Left colon (tissue), 2 donors: ENCODE measurements at regions not wholly inside any gene's neighbourhood (a gene's known extent, or its start where the extent isn't known, plus 50 kb on each side); places are given as distances from the start of the nearest gene placed in this dataset.
"Not testable (repeated sequence)": the region's sequence is repeated elsewhere in the genome, so short reads cannot be mapped to it uniquely, and the experiment has no call there.

ENCODE experiments used
- ATAC-seq: fragments of 200-7000 bp; cut with Tn5 transposase; one replicate; pipeline ENCODE4 v1.9.1; 2020; ENCODE audit warnings: mild to moderate bottlenecking, moderate library complexity
- DNase-seq, 2 donors: peaks; one replicate each; pipeline ENCODE4 v3.0.0-alpha.2; 2020
- intact Hi-C, 2 donors: fragments of 100-400 bp; cut with DNase I in 1 of 2; cut with micrococcal nuclease in 1 of 2; formaldehyde crosslinking; loops; one replicate each; pipeline versions ENCODE4 v1.11.2 to v1.14.0; 2022; cut with DNase I, micrococcal nuclease
- donor health status: DM: no; HTN: no; CAD: no.
- donor health status: DM: yes; HTN: yes; CAD: no.

- intact Hi-C loops: no loop called here
- DNase-seq (no peak), ATAC-seq (no peak)
Observed at GRCh38 chr12:131636940-131637750, 73.7 kb upstream of the SFSWAP start.

GRCh38 chr12:131637986-131638385 lies 72.9 kb upstream of the SFSWAP start:
- DNase-seq (no peak), ATAC-seq (no peak)
- intact Hi-C loops: no loop called here

- ATAC-seq (no peak), DNase-seq (no peak)
- intact Hi-C loops: no loop called here
Observed at GRCh38 chr12:131639270-131639940, 71.5 kb upstream of the SFSWAP start.

GRCh38 chr12:131640525-131640924 lies 70.4 kb upstream of the SFSWAP start:
- no peak for ATAC-seq
- intact Hi-C loops: loop anchor here in 1 of 2 donors (5.0 kb wide), 1 partner anchor 328 kb away; no protein-coding TSS in a partner anchor
- no peak for DNase-seq

- intact Hi-C loops: loop anchor here in 1 of 2 donors (5.0 kb wide), 1 partner anchor 329 kb away; no protein-coding TSS in a partner anchor
- no peak for DNase-seq
- no peak for ATAC-seq
Observed at GRCh38 chr12:131641315-131641714, 69.6 kb upstream of the SFSWAP start.

- ATAC-seq (no peak), DNase-seq (no peak)
- intact Hi-C loops: loop anchor here in 1 of 2 donors (5.0 kb wide), 1 partner anchor 330 kb away; no protein-coding TSS in a partner anchor
Observed at GRCh38 chr12:131642101-131642540, 68.8 kb upstream of the SFSWAP start.

- DNase-seq: no peak
- intact Hi-C loops: loop anchor here in 1 of 2 donors (5.0 kb wide), 1 partner anchor 330 kb away; no protein-coding TSS in a partner anchor
- no peak for ATAC-seq
Observed at GRCh38 chr12:131642771-131643170, 68.1 kb upstream of the SFSWAP start.

GRCh38 chr12:131643631-131644452 lies 67.0 kb upstream of the SFSWAP start:
- intact Hi-C loops: loop anchor here in 1 of 2 donors (5.0 kb wide), 1 partner anchor 332 kb away; no protein-coding TSS in a partner anchor
- no peak for ATAC-seq
- DNase-seq: no peak

- ATAC-seq (no peak), DNase-seq (no peak)
- intact Hi-C loops: loop anchor here in 1 of 2 donors (5.0 kb wide), 1 partner anchor 332 kb away; no protein-coding TSS in a partner anchor
Observed at GRCh38 chr12:131644481-131644880, 66.4 kb upstream of the SFSWAP start.

GRCh38 chr12:131644917-131645316 lies 66.0 kb upstream of the SFSWAP start:
- intact Hi-C loops: loop anchor here in 1 of 2 donors (5.0 kb wide), 1 partner anchor 333 kb away; no protein-coding TSS in a partner anchor
- ATAC-seq, DNase-seq: not testable (repeated sequence)

GRCh38 chr12:131645557-131645956 lies 65.3 kb upstream of the SFSWAP start:
- intact Hi-C loops, ATAC-seq, DNase-seq: not testable (repeated sequence)

- intact Hi-C loops, ATAC-seq, DNase-seq: not testable (repeated sequence)
Observed at GRCh38 chr12:131646444-131646843, 64.4 kb upstream of the SFSWAP start.

- intact Hi-C loops: no loop called here
- DNase-seq (no peak), ATAC-seq (no peak)
Observed at GRCh38 chr12:131647667-131648066, 63.2 kb upstream of the SFSWAP start.

GRCh38 chr12:131655469-131656174 lies 55.3 kb upstream of the SFSWAP start:
- ATAC-seq, DNase-seq, intact Hi-C loops: not testable (repeated sequence)

- DNase-seq, intact Hi-C loops, ATAC-seq: not testable (repeated sequence)
Observed at GRCh38 chr12:131656796-131657195, 54.1 kb upstream of the SFSWAP start.

- ATAC-seq, intact Hi-C loops, DNase-seq: not testable (repeated sequence)
Observed at GRCh38 chr12:131658605-131659004, 52.3 kb upstream of the SFSWAP start.

GRCh38 chr12:131659484-131659883 lies 51.4 kb upstream of the SFSWAP start:
- intact Hi-C loops, DNase-seq, ATAC-seq: not testable (repeated sequence)

- DNase-seq, ATAC-seq, intact Hi-C loops: not testable (repeated sequence)
Observed at GRCh38 chr12:131659976-131660375, 50.9 kb upstream of the SFSWAP start.
